K562 (cell line): ENCODE measurements at regions not wholly inside any gene's neighbourhood (a gene's known extent, or its start where the extent isn't known, plus 50 kb on each side); places are given as distances from the start of the nearest gene placed in this dataset.

Experiments used
- ATAC-seq: fragments of 200-7000 bp; cut with Tn5 transposase; 3 replicates; pipeline ENCODE4 v1.9.1; 2020; ENCODE audit warnings: moderate library complexity
- BruUV-seq: library from RNA; stranded (reverse); fragments of 400-500 nt; replicated peaks from 2 replicates; lab custom pipeline; 2021; lab: Mats Ljungman, UMichigan
- CTCF ChIA-PET: fragments of 300-600 bp; formaldehyde crosslinking; extraction: SDS; loops from one replicate; lab custom pipeline; 2021; ENCODE audit warnings: low intra/inter-chr PET ratio; lab: Yijun Ruan, JAX
- POLR2A ChIA-PET: fragments of 300-600, 350-650 bp; sonication (Branson Sonifier 250); formaldehyde crosslinking; extraction: SDS; loops from one replicate; lab custom pipeline; 2021; ENCODE audit warnings: antibody characterized with exemption, inconsistent platforms; lab: Yijun Ruan, JAX
- DNase-seq, 4 experiments: peaks; one replicate each; pipeline versions ENCODE4 v3.0.0 to v3.0.0-alpha.2; 2011 to 2018; ENCODE audit warnings: low spot score in 3 of 4, mixed read lengths in 3 of 4; ENCODE audit errors: extremely low read depth in 1 of 4
- FAIRE-seq: peaks from 2 replicates; lab custom pipeline; 2011; peaks lifted over from hg19 to GRCh38; lab: Jason Lieb, UNC
- H2AFZ ChIP-seq: 2 replicates; pipeline ENCODE4 v1.6.0; 2011; ENCODE audit warnings: low read depth, low read length, control low read depth, inconsistent platforms
- H3K27ac ChIP-seq: fragments of 200-600 bp; 3 replicates; pipeline ENCODE4 v1.8.0; 2011; ENCODE audit warnings: low read depth, mild to moderate bottlenecking, control low read depth, inconsistent platforms, low read length, moderate library complexity, mixed read lengths; ENCODE audit errors: extremely low read depth
- H3K27me3 ChIP-seq, 2 experiments: fragments of 300-600 bp in 1 of 2; 2 replicates in 1 of 2; 3 replicates in 1 of 2; pipeline versions ENCODE4 v1.6.0 to v1.8.0; 2011; ENCODE audit warnings: inconsistent platforms in 2 of 2, low read length in 2 of 2, mild to moderate bottlenecking in 1 of 2, mixed read lengths in 1 of 2, moderate library complexity in 1 of 2; ENCODE audit not compliant: control insufficient read depth in 2 of 2, insufficient read depth in 2 of 2
- H3K36me3 ChIP-seq: fragments of 300-600 bp; 3 replicates; pipeline ENCODE4 v1.8.0; 2011; ENCODE audit warnings: mild to moderate bottlenecking, low read length, inconsistent platforms; ENCODE audit not compliant: control insufficient read depth, insufficient read depth
- H3K4me1 ChIP-seq, 2 experiments: fragments of 200-600 bp in 1 of 2; replicated peaks in 1 of 2; 2 replicates in 1 of 2; 3 replicates in 1 of 2; pipeline versions ENCODE4 v1.5.1 to v1.8.0; 2011; ENCODE audit warnings: inconsistent platforms in 2 of 2, low read length in 2 of 2, mild to moderate bottlenecking in 1 of 2, mixed read lengths in 1 of 2, moderate library complexity in 1 of 2; ENCODE audit not compliant: control insufficient read depth in 2 of 2, insufficient read depth in 2 of 2
- H3K4me2 ChIP-seq: 2 replicates; pipeline ENCODE4 v1.6.1; 2011; ENCODE audit warnings: low read length, control low read depth, inconsistent platforms, mixed read lengths; ENCODE audit not compliant: insufficient read depth
- H3K4me3 ChIP-seq: fragments of 200-600 bp; sonication (generic), shearing (Covaris generic); 2 replicates; pipeline ENCODE4 v1.5.1; 2016; ENCODE audit warnings: control low read depth, inconsistent platforms
- H3K79me2 ChIP-seq: fragments of 200-600 bp; 3 replicates; pipeline ENCODE4 v1.8.0; 2011; ENCODE audit warnings: low read length, inconsistent platforms; ENCODE audit not compliant: control insufficient read depth, insufficient read depth
- H3K9ac ChIP-seq, 2 experiments: 2 replicates each; pipeline versions ENCODE4 v1.6.0 to v1.6.1; 2011; ENCODE audit warnings: low read depth in 2 of 2, low read length in 2 of 2, control low read depth in 1 of 2, inconsistent platforms in 1 of 2, mild to moderate bottlenecking in 1 of 2, mixed read lengths in 1 of 2; ENCODE audit not compliant: insufficient read depth in 1 of 2
- H3K9me1 ChIP-seq: one replicate; pipeline ENCODE4 v1.6.0; 2011; ENCODE audit warnings: inconsistent platforms, mild to moderate bottlenecking, low read length, moderate library complexity; ENCODE audit not compliant: control insufficient read depth, insufficient read depth
- H3K9me3 ChIP-seq: replicated peaks from 2 replicates; pipeline ENCODE4 v1.5.1; 2011; ENCODE audit warnings: low read depth, low read length, inconsistent platforms; ENCODE audit not compliant: control insufficient read depth, insufficient read depth
- H4K20me1 ChIP-seq: replicated peaks from 2 replicates; pipeline ENCODE4 v1.6.1; 2011; ENCODE audit warnings: low read length, inconsistent platforms, mixed read lengths; ENCODE audit not compliant: control insufficient read depth, insufficient read depth
- GABPA ChIP-seq: fragments of 200-800 bp; sonication (Bioruptor generic); conservative IDR thresholded peaks from 2 replicates; pipeline ENCODE4 v1.6.1; 2016; ENCODE audit warnings: low read depth, missing genetic modification characterization, missing compliant biosample characterization
- JUNB ChIP-seq: fragments of 450-650 bp; formaldehyde crosslinking; conservative IDR thresholded peaks from 2 replicates; pipeline ENCODE4 v1.4.0; 2020; ENCODE audit warnings: mild to moderate bottlenecking
- KDM2B ChIP-seq: fragments of 250-450 bp; sonication (Bioruptor Pico); IDR thresholded peaks from 2 replicates; pipeline ENCODE4 v1.8.0; 2021; ENCODE audit warnings: mild to moderate bottlenecking, moderate library complexity
- L3MBTL2 ChIP-seq: fragments of 450-650 bp; IDR thresholded peaks from 2 replicates; pipeline ENCODE4 v1.6.1; 2016; ENCODE audit warnings: mild to moderate bottlenecking, moderate library complexity
- MCM7 ChIP-seq, 2 experiments: fragments of 450-650 bp; IDR thresholded peaks; 2 replicates each; pipeline ENCODE4 v1.6.1; 2016 to 2018
- TCF3 ChIP-seq: sonication (generic); formaldehyde crosslinking; IDR thresholded peaks from 2 replicates; pipeline ENCODE4 v1.4.0; 2020; ENCODE audit warnings: mild to moderate bottlenecking, missing genetic modification reagents
- ZNF23 ChIP-seq: fragments of 250-450 bp; sonication (Bioruptor Pico); IDR thresholded peaks from 2 replicates; pipeline ENCODE4 v1.4.0; 2020; ENCODE audit warnings: mild to moderate bottlenecking
- WGBS: fragments of 100-300 bp; shearing (Covaris generic); methylation state at CpG from one replicate; pipeline ENCODE4 v1.1.6; 2016; ENCODE audit warnings: low coverage, mixed read lengths; ENCODE audit not compliant: insufficient coverage; ENCODE audit errors: missing lambda C conversion rate; 5-methylcytosine and 5-hydroxymethylcytosine counted together
- in situ Hi-C: fragments of 300-500 bp; cut with MboI; formaldehyde crosslinking; loops from 4 replicates; pipeline ENCODE4 v1.15.0; 2018; ENCODE audit warnings: inconsistent platforms, mixed read lengths
- intact Hi-C: fragments of 100-400 bp; cut with micrococcal nuclease; formaldehyde crosslinking; loops from 2 replicates; pipeline ENCODE4 v1.14.2; 2022
- TF ChIP-seq, protein P1 (sequence below): fragments of 250-450 bp; sonication (Bioruptor Pico); IDR thresholded peaks from 2 replicates; pipeline ENCODE4 v1.4.0; 2020; ENCODE audit warnings: borderline replicate concordance

DNA sequence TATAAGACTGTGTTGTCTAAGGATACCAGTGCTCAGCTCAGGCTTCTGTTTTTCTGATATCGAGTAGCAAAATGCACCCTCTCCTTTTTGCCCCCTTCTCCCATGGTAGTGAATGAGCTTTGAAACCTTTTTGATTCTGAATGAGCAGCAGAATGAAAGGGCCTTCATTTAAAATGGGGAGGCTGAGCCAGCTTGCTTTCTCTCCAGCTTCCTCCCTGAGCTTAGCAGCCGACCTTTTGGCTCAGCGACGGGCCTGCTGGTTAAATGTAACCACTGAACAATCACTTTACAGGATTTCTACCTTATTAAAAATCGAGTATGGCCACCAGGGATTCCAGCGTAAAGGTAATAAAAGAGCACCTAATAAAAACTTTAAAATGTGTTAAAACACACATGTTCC lies 133.7 kb upstream of the SPACA1 start:
- Histone ChIP-seq H3K9me3 (no peaks in the 10 kb centered on the region), H3K27ac (no peak overlapping the region), H3K27me3 (no peaks in the 10 kb centered on the region; a peak in 2 of 5 replicates), H3K4me1 (no peaks in the 10 kb centered on the region), H3K9me1 (no peaks in the 10 kb centered on the region), H3K79me2 (no peaks in the 10 kb centered on the region), H2AFZ (no peak overlapping the region), H4K20me1 (no peaks in the 10 kb centered on the region), H3K4me2 (no peak overlapping the region), H3K36me3 (no peaks in the 10 kb centered on the region), H3K9ac (no peak overlapping the region), H3K4me3 (no peak overlapping the region)
- ATAC-seq (no peak), DNase-seq (no peak), FAIRE-seq (no peak)
- TF ChIP-seq JUNB (CRISPR knock-in tag) (no peak), ZNF23 (CRISPR knock-in tag) (no peak), GABPA (tag) (no peak), MCM7 (IDR thresholded peaks at IDR 0.05) (no peak), L3MBTL2 (no peak), KDM2B (no peak), TCF3 (CRISPR knock-in tag) (no peak)
- TF ChIP-seq, protein P1, sequence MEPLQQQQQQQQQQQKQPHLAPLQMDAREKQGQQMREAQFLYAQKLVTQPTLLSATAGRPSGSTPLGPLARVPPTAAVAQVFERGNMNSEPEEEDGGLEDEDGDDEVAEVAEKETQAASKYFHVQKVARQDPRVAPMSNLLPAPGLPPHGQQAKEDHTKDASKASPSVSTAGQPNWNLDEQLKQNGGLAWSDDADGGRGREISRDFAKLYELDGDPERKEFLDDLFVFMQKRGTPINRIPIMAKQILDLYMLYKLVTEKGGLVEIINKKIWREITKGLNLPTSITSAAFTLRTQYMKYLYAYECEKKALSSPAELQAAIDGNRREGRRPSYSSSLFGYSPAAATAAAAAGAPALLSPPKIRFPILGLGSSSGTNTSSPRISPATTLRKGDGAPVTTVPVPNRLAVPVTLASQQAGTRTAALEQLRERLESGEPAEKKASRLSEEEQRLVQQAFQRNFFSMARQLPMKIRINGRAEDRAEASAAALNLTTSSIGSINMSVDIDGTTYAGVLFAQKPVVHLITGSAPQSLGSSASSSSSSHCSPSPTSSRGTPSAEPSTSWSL (CRISPR knock-in tag) = no peak
- CTCF ChIA-PET = no interaction called here
- POLR2A ChIA-PET = no interaction called here
- in situ Hi-C loops (no loop called here), intact Hi-C loops (no loop called here)
- 0% methylated on average over 6 of the region's 6 CpGs for WGBS
- BruUV-seq = no TSS peak
